ACHN (cell line): ENCODE measurements at regions not wholly inside any gene's neighbourhood (a gene's known extent, or its start where the extent isn't known, plus 50 kb on each side); places are given as distances from the start of the nearest gene placed in this dataset.

Source experiments
- DNase-seq: peaks from one replicate; pipeline ENCODE4 v3.0.0-alpha.2; 2015
- in situ Hi-C: cut with HindIII; loops from 2 replicates; pipeline ENCODE4 v1.10.0; 2017; ENCODE audit warnings: low sequenced_read_pairs, low pct_ligation_motif_present, low pct_unique_long_range_greater_than_20kb

- in situ Hi-C loops, result no loop called here
- DNase-seq, result peak; percentile 32
These were observed 494.7 kb downstream of the CCSER2 start for GRCh38 chr10:84822931-84823630.

- in situ Hi-C loops, result no loop called here
- DNase-seq, result no peak
These were observed 496.1 kb downstream of the CCSER2 start for GRCh38 chr10:84824525-84824924.

GRCh38 chr10:84825330-84825729 lies 496.9 kb downstream of the CCSER2 start:
- DNase-seq, result peak; percentile 82
- in situ Hi-C loops, result no loop called here

GRCh38 chr10:84826704-84827103 lies 498.3 kb downstream of the CCSER2 start:
- DNase-seq, result no peak
- in situ Hi-C loops, result no loop called here

- no peak for DNase-seq
These were observed 500.7 kb downstream of the CCSER2 start for GRCh38 chr10:84829131-84829530.

GRCh38 chr10:84837041-84837812 lies 508.8 kb downstream of the CCSER2 start:
- no peak for DNase-seq
- in situ Hi-C loops, result no loop called here

More at GRCh38 chr10:84829131-84829530, 500.7 kb downstream of the CCSER2 start:
- in situ Hi-C loops, result no loop called here

GRCh38 chr10:84837877-84838276 lies 509.5 kb downstream of the CCSER2 start:
- in situ Hi-C loops, result no loop called here
- DNase-seq, result no peak

GRCh38 chr10:84838851-84839250 lies 510.5 kb downstream of the CCSER2 start:
- in situ Hi-C loops, result no loop called here
- no peak for DNase-seq

- in situ Hi-C loops, result no loop called here
- peak; percentile 26 for DNase-seq
These were observed 514.2 kb downstream of the CCSER2 start for GRCh38 chr10:84842593-84842992.

GRCh38 chr10:84844461-84844860 lies 516.1 kb downstream of the CCSER2 start:
- no peak for DNase-seq
- in situ Hi-C loops, result no loop called here

- in situ Hi-C loops, result no loop called here
- DNase-seq, result peak; percentile 34
These were observed 517.4 kb downstream of the CCSER2 start for GRCh38 chr10:84845628-84846261.

- DNase-seq, result no peak
- in situ Hi-C loops, result no loop called here
These were observed 518.4 kb downstream of the CCSER2 start for GRCh38 chr10:84846658-84847316.

- DNase-seq, result no peak
- in situ Hi-C loops, result no loop called here
These were observed 520.6 kb downstream of the CCSER2 start for GRCh38 chr10:84848967-84849366.

- in situ Hi-C loops, result no loop called here
- DNase-seq, result no peak
These were observed 522.4 kb downstream of the CCSER2 start for GRCh38 chr10:84850826-84851225.

GRCh38 chr10:84854439-84854838 lies 526.0 kb downstream of the CCSER2 start:
- in situ Hi-C loops, result no loop called here

GRCh38 chr10:84860855-84861254 lies 532.5 kb downstream of the CCSER2 start:
- DNase-seq, result no peak
- in situ Hi-C loops, result no loop called here

More at GRCh38 chr10:84854439-84854838, 526.0 kb downstream of the CCSER2 start:
- no peak for DNase-seq

- no peak for DNase-seq
- in situ Hi-C loops, result no loop called here
These were observed 534.2 kb downstream of the CCSER2 start for GRCh38 chr10:84862551-84862950.

GRCh38 chr10:84863675-84864074 lies 535.3 kb downstream of the CCSER2 start:
- in situ Hi-C loops, result no loop called here

More at GRCh38 chr10:84863675-84864074, 535.3 kb downstream of the CCSER2 start:
- no peak for DNase-seq
